ENCODE measurements at regions not wholly inside any gene's neighbourhood (a gene's known extent, or its start where the extent isn't known, plus 50 kb on each side); places are given as distances from the start of the nearest gene placed in this dataset.

- WGBS, 5 donors = 88 to 90% (median 89%) methylated on average over 2 of the region's 2 CpGs
- H3K4me1 ChIP-seq = no peaks in the 10 kb centered on the region
- H3K36me3 ChIP-seq = no peaks in the 10 kb centered on the region
- no peak overlapping the region for H3K27ac ChIP-seq
- peaks cover 0 to 57% (median 43%) of the 10 kb centered on the region in 8 donors for H3K9me3 ChIP-seq
- no peak overlapping the region for H3K4me3 ChIP-seq
- TF ChIP-seq POLR2A (IDR thresholded peaks at IDR 0.05) (no peak), POLR2AphosphoS5 (IDR thresholded peaks at IDR 0.05) (no peak), CTCF (IDR thresholded peaks at IDR 0.05 in 8 of 11, conservative IDR thresholded peaks at IDR 0.05 in 3 of 11) (no peak)
- intact Hi-C loops (cut with DNase I; ENCODE audit: low total_unique reads) = no loop called here
- H3K27me3 ChIP-seq (replicated peaks in 1 of 7) = no peaks in the 10 kb centered on the region
- no peak for DNase-seq
Measured at GRCh38 chr14:39562175-39562574, 129.9 kb upstream of the FBXO33 start.

GRCh38 chr14:39558525-39558924, 126.3 kb upstream of the FBXO33 start:
- no peak for DNase-seq
- TF ChIP-seq POLR2AphosphoS5 (IDR thresholded peaks at IDR 0.05) = no peak
- TF ChIP-seq POLR2A (IDR thresholded peaks at IDR 0.05) = no peak
- TF ChIP-seq CTCF (IDR thresholded peaks at IDR 0.05 in 8 of 11, conservative IDR thresholded peaks at IDR 0.05 in 3 of 11) = no peak
- no peak overlapping the region for H3K27ac ChIP-seq
- H3K4me1 ChIP-seq = no peaks in the 10 kb centered on the region
- WGBS, 5 donors = 51 to 90% (median 70%) methylated on average over 1 of the region's 1 CpG
- peaks cover 0 to 82% (median 45%) of the 10 kb centered on the region in 8 donors for H3K9me3 ChIP-seq
- H3K36me3 ChIP-seq = no peaks in the 10 kb centered on the region
- no peak overlapping the region for H3K4me3 ChIP-seq
- H3K27me3 ChIP-seq (replicated peaks in 1 of 7) = no peaks in the 10 kb centered on the region
- intact Hi-C loops (cut with DNase I; ENCODE audit: low total_unique reads) = no loop called here

GRCh38 chr14:39555749-39556148, 123.5 kb upstream of the FBXO33 start:
- TF ChIP-seq POLR2AphosphoS5 (IDR thresholded peaks at IDR 0.05) (no peak), CTCF (IDR thresholded peaks at IDR 0.05 in 8 of 11, conservative IDR thresholded peaks at IDR 0.05 in 3 of 11) (no peak), POLR2A (IDR thresholded peaks at IDR 0.05) (no peak)
- Histone ChIP-seq H3K9me3 (peaks cover 0 to 76% (median 47%) of the 10 kb centered on the region in 8 donors), H3K27ac (no peak overlapping the region), H3K36me3 (no peaks in the 10 kb centered on the region), H3K27me3 (replicated peaks in 1 of 7) (no peaks in the 10 kb centered on the region), H3K4me1 (no peaks in the 10 kb centered on the region), H3K4me3 (no peak overlapping the region)
- 73 to 84% (median 76%) methylated on average over 4 of the region's 4 CpGs for WGBS, 5 donors
- intact Hi-C loops (cut with DNase I; ENCODE audit: low total_unique reads) = no loop called here
- no peak for DNase-seq

- TF ChIP-seq POLR2AphosphoS5 (IDR thresholded peaks at IDR 0.05) (no peak), CTCF (IDR thresholded peaks at IDR 0.05 in 8 of 11, conservative IDR thresholded peaks at IDR 0.05 in 3 of 11) (no peak), POLR2A (IDR thresholded peaks at IDR 0.05) (no peak)
- intact Hi-C loops (cut with DNase I; ENCODE audit: low total_unique reads) = no loop called here
- DNase-seq = no peak
- Histone ChIP-seq H3K4me1 (no peaks in the 10 kb centered on the region), H3K9me3 (peaks cover 0 to 69% (median 45%) of the 10 kb centered on the region in 8 donors), H3K27ac (no peak overlapping the region), H3K27me3 (replicated peaks in 1 of 7) (no peaks in the 10 kb centered on the region), H3K4me3 (no peak overlapping the region), H3K36me3 (no peaks in the 10 kb centered on the region)
- 75 to 87% (median 77%) methylated on average over 5 of the region's 5 CpGs for WGBS, 5 donors
Measured at GRCh38 chr14:39554576-39554975, 122.3 kb upstream of the FBXO33 start.
